EH (cell line): ENCODE measurements at regions not wholly inside any gene's neighbourhood (a gene's known extent, or its start where the extent isn't known, plus 50 kb on each side); places are given as distances from the start of the nearest gene placed in this dataset.

Experiments used
- DNase-seq: peaks from one replicate; pipeline ENCODE4 v3.0.0-alpha.2; 2015; ENCODE audit warnings: low read depth

GRCh38 chr9:80467632-80468031, 895.9 kb downstream of the TLE4 start:
- no peak for DNase-seq

- DNase-seq = no peak
Measured at GRCh38 chr9:80465556-80465955, 893.8 kb downstream of the TLE4 start.

- DNase-seq = no peak
Measured at GRCh38 chr9:80449513-80449912, 877.7 kb downstream of the TLE4 start.

- no peak for DNase-seq
Measured at GRCh38 chr9:80448996-80449395, 877.2 kb downstream of the TLE4 start.

GRCh38 chr9:80447876-80448275, 876.1 kb downstream of the TLE4 start:
- no peak for DNase-seq

GRCh38 chr9:80440724-80441123, 869.0 kb downstream of the TLE4 start:
- DNase-seq = no peak

GRCh38 chr9:80437825-80438224, 866.1 kb downstream of the TLE4 start:
- no peak for DNase-seq

GRCh38 chr9:80437091-80437640, 865.4 kb downstream of the TLE4 start:
- no peak for DNase-seq

- no peak for DNase-seq
Measured at GRCh38 chr9:80435591-80435990, 863.8 kb downstream of the TLE4 start.

GRCh38 chr9:80426992-80427391, 855.2 kb downstream of the TLE4 start:
- DNase-seq = no peak

- no peak for DNase-seq
Measured at GRCh38 chr9:80417211-80417773, 845.5 kb downstream of the TLE4 start.

- DNase-seq = no peak
Measured at GRCh38 chr9:80410106-80410505, 838.3 kb downstream of the TLE4 start.

- no peak for DNase-seq
Measured at GRCh38 chr9:80407220-80407619, 835.5 kb downstream of the TLE4 start.

- no peak for DNase-seq
Measured at GRCh38 chr9:80401243-80401642, 829.5 kb downstream of the TLE4 start.

- DNase-seq = no peak
Measured at GRCh38 chr9:80400624-80401230, 829.0 kb downstream of the TLE4 start.

GRCh38 chr9:80399606-80400005, 827.8 kb downstream of the TLE4 start:
- no peak for DNase-seq

GRCh38 chr9:80387828-80388227, 816.1 kb downstream of the TLE4 start:
- no peak for DNase-seq

- no peak for DNase-seq
Measured at GRCh38 chr9:80385246-80385645, 813.5 kb downstream of the TLE4 start.

- DNase-seq = no peak
Measured at GRCh38 chr9:80383331-80383730, 811.6 kb downstream of the TLE4 start.

- no peak for DNase-seq
Measured at GRCh38 chr9:80382211-80382891, 810.6 kb downstream of the TLE4 start.

- no peak for DNase-seq
Measured at GRCh38 chr9:80380301-80380700, 808.5 kb downstream of the TLE4 start.

- no peak for DNase-seq
Measured at GRCh38 chr9:80378669-80379293, 807.0 kb downstream of the TLE4 start.

GRCh38 chr9:80376180-80376579, 804.4 kb downstream of the TLE4 start:
- DNase-seq = no peak
